Activated B cell treated with CpG ODN at 0.5 μM for 24 hours (primary cell): ENCODE measurements at regions not wholly inside any gene's neighbourhood (a gene's known extent, or its start where the extent isn't known, plus 50 kb on each side); places are given as distances from the start of the nearest gene placed in this dataset.

ENCODE experiments used
- ATAC-seq: fragments of 200-7000 bp; cut with Tn5 transposase; one replicate; pipeline ENCODE4 v1.10.0; 2021; ENCODE audit warnings: low read depth, mild to moderate bottlenecking, moderate library complexity
- CTCF ChIA-PET: fragments of 350-600 bp; sonication (Branson Sonifier 250); formaldehyde crosslinking; loops from one replicate; lab custom pipeline; 2021; ENCODE audit warnings: antibody characterized with exemption; lab: Charles Lee
- POLR2A ChIA-PET: fragments of 350-600 bp; sonication (Branson Sonifier 250); formaldehyde crosslinking; loops from one replicate; lab custom pipeline; 2021; ENCODE audit warnings: antibody characterized with exemption; lab: Charles Lee
- DNase-seq: peaks from one replicate; pipeline ENCODE4 v3.0.0; 2022
- H3K27ac Mint-ChIP-seq: one replicate; pipeline ENCODE4 v1.8.0; 2020; ENCODE audit warnings: mixed read lengths
- H3K27me3 Mint-ChIP-seq: one replicate; pipeline ENCODE4 v1.8.0; 2021; ENCODE audit warnings: mixed read lengths
- H3K36me3 Mint-ChIP-seq: one replicate; pipeline ENCODE4 v1.8.0; 2021; ENCODE audit warnings: low read depth, mixed read lengths
- H3K4me1 Mint-ChIP-seq: one replicate; pipeline ENCODE4 v1.8.0; 2021; ENCODE audit warnings: mixed read lengths
- H3K4me3 Mint-ChIP-seq: one replicate; pipeline ENCODE4 v1.8.0; 2020; ENCODE audit warnings: mild to moderate bottlenecking, mixed read lengths
- H3K9me3 Mint-ChIP-seq: one replicate; pipeline ENCODE4 v1.8.0; 2020; ENCODE audit warnings: mixed read lengths
- CTCF ChIP-seq: fragments of 200-600 bp; IDR thresholded peaks from one replicate; pipeline ENCODE4 v1.8.0; 2022; ENCODE audit warnings: antibody characterized with exemption, mild to moderate bottlenecking
- intact Hi-C: fragments of 100-400 bp; cut with micrococcal nuclease; formaldehyde crosslinking; loops from one replicate; pipeline ENCODE4 v1.15.1; 2024

GRCh38 chr4:12770351-12770750 is 713.8 kb downstream of the RAB28 start:
- no peak for TF ChIP-seq CTCF
- Mint-ChIP-seq H3K9me3 (no peaks in the 10 kb centered on the region), H3K4me3 (no peak overlapping the region), H3K27ac (no peak overlapping the region), H3K4me1 (no peaks in the 10 kb centered on the region), H3K36me3 (no peaks in the 10 kb centered on the region), H3K27me3 (no peaks in the 10 kb centered on the region)
- intact Hi-C loops, result no loop called here
- ATAC-seq (no peak), DNase-seq (no peak)
- CTCF ChIA-PET, result no interaction called here
- POLR2A ChIA-PET, result no interaction called here

GRCh38 chr4:12761694-12762093 is 722.4 kb downstream of the RAB28 start:
- CTCF ChIA-PET, result no interaction called here
- no peak for TF ChIP-seq CTCF
- H3K4me3 Mint-ChIP-seq, result no peak overlapping the region
- no peak for ATAC-seq
- no peaks in the 10 kb centered on the region for H3K4me1 Mint-ChIP-seq
- intact Hi-C loops, result no loop called here
- no peak for DNase-seq
- H3K27ac Mint-ChIP-seq, result no peak overlapping the region
- H3K27me3 Mint-ChIP-seq, result no peaks in the 10 kb centered on the region
- H3K36me3 Mint-ChIP-seq, result no peaks in the 10 kb centered on the region
- no peaks in the 10 kb centered on the region for H3K9me3 Mint-ChIP-seq
- POLR2A ChIA-PET, result no interaction called here

- peaks cover 3% of the 10 kb centered on the region for H3K27me3 Mint-ChIP-seq
- no peaks in the 10 kb centered on the region for H3K36me3 Mint-ChIP-seq
- no peak for DNase-seq
- TF ChIP-seq CTCF, result no peak
- ChIA-PET CTCF (no interaction called here), POLR2A (no interaction called here)
- H3K4me1 Mint-ChIP-seq, result no peaks in the 10 kb centered on the region
- H3K27ac Mint-ChIP-seq, result no peak overlapping the region
- no peak for ATAC-seq
- intact Hi-C loops, result no loop called here
- H3K9me3 Mint-ChIP-seq, result peaks cover 2% of the 10 kb centered on the region
- no peak overlapping the region for H3K4me3 Mint-ChIP-seq
Observed at GRCh38 chr4:12747154-12747553, 737.0 kb downstream of the RAB28 start.

- Mint-ChIP-seq H3K36me3 (no peaks in the 10 kb centered on the region), H3K9me3 (peaks cover 2% of the 10 kb centered on the region), H3K27ac (no peak overlapping the region), H3K4me3 (no peak overlapping the region), H3K27me3 (peaks cover 3% of the 10 kb centered on the region), H3K4me1 (no peaks in the 10 kb centered on the region)
- no peak for TF ChIP-seq CTCF
- ChIA-PET CTCF (no interaction called here), POLR2A (no interaction called here)
- intact Hi-C loops, result no loop called here
- DNase-seq (no peak), ATAC-seq (no peak)
Observed at GRCh38 chr4:12746221-12746620, 737.9 kb downstream of the RAB28 start.

- Mint-ChIP-seq H3K27ac (no peak overlapping the region), H3K36me3 (no peaks in the 10 kb centered on the region), H3K27me3 (peaks cover 5% of the 10 kb centered on the region), H3K4me1 (peaks cover 2% of the 10 kb centered on the region), H3K9me3 (peaks cover 2% of the 10 kb centered on the region), H3K4me3 (no peak overlapping the region)
- DNase-seq, result no peak
- ATAC-seq, result no peak
- CTCF ChIA-PET, result no interaction called here
- intact Hi-C loops, result no loop called here
- TF ChIP-seq CTCF, result no peak
- POLR2A ChIA-PET, result no interaction called here
Observed at GRCh38 chr4:12734586-12734985, 749.6 kb downstream of the RAB28 start.
